ENCODE measurements at regions not wholly inside any gene's neighbourhood (a gene's known extent, or its start where the extent isn't known, plus 50 kb on each side); places are given as distances from the start of the nearest gene placed in this dataset.

- Histone ChIP-seq H3K4ac (replicated peaks; ENCODE audit: insufficient read length, low read depth, low read length) (no peak overlapping the region), H2AFZ (ENCODE audit: low read length) (no peak overlapping the region), H4K8ac (ENCODE audit: extremely low read depth, insufficient read depth, low read length) (no peak overlapping the region), H3K79me1 (ENCODE audit: low read depth, low read length) (no peaks in the 10 kb centered on the region), H3K9me3 (ENCODE audit: insufficient read depth in 2 of 2, low read depth in 1 of 2, low read length in 1 of 2) (peaks cover 0 to 10% of the 10 kb centered on the region in 2 experiments; a peak in 1 of 4 replicates), H3K27me3 (replicated peaks in 1 of 4; ENCODE audit: control insufficient read depth in 3 of 4, extremely low read depth in 1 of 4, insufficient read depth in 3 of 4, low read length in 3 of 4) (no peaks in the 10 kb centered on the region), H3K27ac (ENCODE audit: low read depth, low read length) (no peak overlapping the region), H3K23ac (ENCODE audit: insufficient read length) (no peak overlapping the region), H3K4me1 (replicated peaks in 1 of 4; ENCODE audit: control insufficient read depth in 3 of 4, insufficient read depth in 4 of 4, low read length in 3 of 4) (peaks cover 0 to 2% (median 0%) of the 10 kb centered on the region in 4 experiments; a peak in 1 of 7 replicates), H3K79me2 (ENCODE audit: control insufficient read depth in 1 of 2, insufficient read depth in 2 of 2, low read length in 2 of 2) (no peaks in the 10 kb centered on the region), H2BK120ac (replicated peaks; ENCODE audit: low read depth, low read length) (no peak overlapping the region), H3K18ac (ENCODE audit: extremely low read depth, low read length) (no peak overlapping the region), H2BK12ac (ENCODE audit: low read depth, low read length) (no peak overlapping the region), H3K56ac (replicated peaks; ENCODE audit: insufficient read length, low read depth, low read length) (no peak overlapping the region), H3K23me2 (ENCODE audit: low read depth, low read length) (no peaks in the 10 kb centered on the region; the same call in 1 of the 2 replicates), H2BK20ac (ENCODE audit: low read length) (no peak overlapping the region), H3K36me3 (ENCODE audit: control insufficient read depth in 2 of 4, insufficient read depth in 4 of 4, low read length in 3 of 4) (no peaks in the 10 kb centered on the region), H3K9ac (replicated peaks in 1 of 4; ENCODE audit: extremely low read depth in 1 of 4, low read depth in 3 of 4, low read length in 3 of 4) (no peak overlapping the region), H4K91ac (replicated peaks; ENCODE audit: insufficient read length, low read length) (no peak overlapping the region), H4K5ac (ENCODE audit: insufficient read length, low read depth, low read length) (no peak overlapping the region), H3K4me3 (ENCODE audit: extremely low read depth in 1 of 4, insufficient read depth in 2 of 4, low read depth in 3 of 4, low read length in 4 of 4) (no peak overlapping the region), H2BK15ac (ENCODE audit: low read length) (no peak overlapping the region), H3K14ac (ENCODE audit: insufficient read length) (no peak overlapping the region), H3K4me2 (ENCODE audit: insufficient read depth in 1 of 2, low read depth in 2 of 2, low read length in 2 of 2) (no peak overlapping the region), H2AK5ac (ENCODE audit: low read depth, low read length) (no peak overlapping the region), H4K20me1 (replicated peaks in 1 of 2; ENCODE audit: control insufficient read depth in 1 of 2, insufficient read depth in 2 of 2, low read length in 2 of 2) (no peaks in the 10 kb centered on the region), H2BK5ac (ENCODE audit: low read depth, low read length) (no peak overlapping the region)
- no peak for FAIRE-seq
- ChIA-PET POLR2A (ENCODE audit: partially characterized antibody) (no interaction called here), CTCF (ENCODE audit: partially characterized antibody) (interaction anchor here (0.5 to 1.4 kb wide), 3 partner anchors 136 to 396 kb away, joined by 3 to 6 read pairs (median 4); no protein-coding TSS in a partner anchor)
- DNase-seq (ENCODE audit: low read depth in 1 of 2, low spot score in 2 of 2): no peak
- TF ChIP-seq MAFK (IDR thresholded peaks at IDR 0.05; ENCODE audit: low read depth, low read length) (peak; percentile 11; the same call in 1 of the 2 replicates), TEAD4 (IDR thresholded peaks at IDR 0.05; ENCODE audit: low read depth, low read length) (no peak), KDM5A (IDR thresholded peaks at IDR 0.05; ENCODE audit: low read length) (no peak), POLR2A (IDR thresholded peaks at IDR 0.05; ENCODE audit: control extremely low read depth in 1 of 2, low read depth in 2 of 2, low read length in 2 of 2) (no peak)
Measured at GRCh38 chr6:53408826-53409225, 60.1 kb upstream of the ELOVL5 start.

Data from H1 (cell line).